PC-9 (cell line): ENCODE measurements at regions not wholly inside any gene's neighbourhood (a gene's known extent, or its start where the extent isn't known, plus 50 kb on each side); places are given as distances from the start of the nearest gene placed in this dataset.

Source experiments
- EZH2 ChIP-seq: fragments of 200-600 bp; sonication (generic); IDR thresholded peaks from 2 replicates; pipeline ENCODE4 v1.8.0; 2017; ENCODE audit warnings: antibody characterized with exemption, low read depth
- TF ChIP-seq, protein P1 (sequence below): fragments of 200-600 bp; sonication (generic); conservative IDR thresholded peaks from 2 replicates; pipeline ENCODE4 v1.6.1; 2017; ENCODE audit warnings: mixed run types, antibody characterized with exemption, mild to moderate bottlenecking, moderate library complexity

DNA sequence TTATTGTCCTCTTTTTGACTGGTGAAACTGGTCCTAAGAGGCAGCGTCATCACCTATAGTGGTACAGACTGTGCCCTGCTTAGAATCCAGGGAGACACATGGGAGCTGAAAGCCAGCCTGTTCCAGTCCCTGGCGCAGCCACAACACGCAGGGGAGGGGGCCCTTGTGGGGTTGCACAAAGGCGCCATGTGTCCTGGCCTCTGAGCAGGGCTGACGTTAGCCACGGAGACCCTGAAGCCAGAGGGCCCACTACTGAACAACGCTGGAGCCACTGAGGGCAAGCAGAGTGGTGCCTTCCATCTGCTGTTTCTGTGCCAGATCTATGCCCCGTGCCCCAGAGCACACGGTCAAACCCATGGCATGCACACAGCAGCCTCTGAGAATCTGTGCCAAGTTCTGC is 147.3 kb downstream of the ACTL7B start:
- TF ChIP-seq, protein P1, sequence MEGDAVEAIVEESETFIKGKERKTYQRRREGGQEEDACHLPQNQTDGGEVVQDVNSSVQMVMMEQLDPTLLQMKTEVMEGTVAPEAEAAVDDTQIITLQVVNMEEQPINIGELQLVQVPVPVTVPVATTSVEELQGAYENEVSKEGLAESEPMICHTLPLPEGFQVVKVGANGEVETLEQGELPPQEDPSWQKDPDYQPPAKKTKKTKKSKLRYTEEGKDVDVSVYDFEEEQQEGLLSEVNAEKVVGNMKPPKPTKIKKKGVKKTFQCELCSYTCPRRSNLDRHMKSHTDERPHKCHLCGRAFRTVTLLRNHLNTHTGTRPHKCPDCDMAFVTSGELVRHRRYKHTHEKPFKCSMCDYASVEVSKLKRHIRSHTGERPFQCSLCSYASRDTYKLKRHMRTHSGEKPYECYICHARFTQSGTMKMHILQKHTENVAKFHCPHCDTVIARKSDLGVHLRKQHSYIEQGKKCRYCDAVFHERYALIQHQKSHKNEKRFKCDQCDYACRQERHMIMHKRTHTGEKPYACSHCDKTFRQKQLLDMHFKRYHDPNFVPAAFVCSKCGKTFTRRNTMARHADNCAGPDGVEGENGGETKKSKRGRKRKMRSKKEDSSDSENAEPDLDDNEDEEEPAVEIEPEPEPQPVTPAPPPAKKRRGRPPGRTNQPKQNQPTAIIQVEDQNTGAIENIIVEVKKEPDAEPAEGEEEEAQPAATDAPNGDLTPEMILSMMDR, result no peak
- TF ChIP-seq EZH2, result no peak
